Left ventricle myocardium inferior (tissue), 1 donor: ENCODE measurements at regions not wholly inside any gene's neighbourhood (a gene's known extent, or its start where the extent isn't known, plus 50 kb on each side); places are given as distances from the start of the nearest gene placed in this dataset.

Experiments
- DNase-seq: peaks from one replicate; pipeline ENCODE4 v3.0.0-alpha.2; 2020
- H3K27ac ChIP-seq: fragments of 200-600 bp; replicated peaks from 2 replicates; pipeline ENCODE4 v1.8.0; 2021
- H3K27me3 ChIP-seq: fragments of 200-600 bp; 2 replicates; pipeline ENCODE4 v1.8.0; 2021; ENCODE audit warnings: low read depth
- H3K36me3 ChIP-seq: fragments of 200-600 bp; 2 replicates; pipeline ENCODE4 v1.8.0; 2021
- H3K4me1 ChIP-seq: fragments of 200-600 bp; 2 replicates; pipeline ENCODE4 v1.8.0; 2021
- H3K4me3 ChIP-seq: fragments of 200-600 bp; 2 replicates; pipeline ENCODE4 v1.8.0; 2021; ENCODE audit warnings: mild to moderate bottlenecking, moderate library complexity
- H3K9me3 ChIP-seq: fragments of 200-600 bp; replicated peaks from 2 replicates; pipeline ENCODE4 v1.8.0; 2021
- intact Hi-C: fragments of 100-400 bp; cut with micrococcal nuclease; formaldehyde crosslinking; loops from one replicate; pipeline ENCODE4 v1.11.0; 2022
- TF ChIP-seq, protein P1 (sequence below): fragments of 200-600 bp; IDR thresholded peaks from 2 replicates; pipeline ENCODE4 v1.8.0; 2021; ENCODE audit warnings: antibody characterized with exemption, mild to moderate bottlenecking, borderline replicate concordance
- donor health status: DM: no; HTN: yes; CAD: no; lungs with severe emphysema.

DNA sequence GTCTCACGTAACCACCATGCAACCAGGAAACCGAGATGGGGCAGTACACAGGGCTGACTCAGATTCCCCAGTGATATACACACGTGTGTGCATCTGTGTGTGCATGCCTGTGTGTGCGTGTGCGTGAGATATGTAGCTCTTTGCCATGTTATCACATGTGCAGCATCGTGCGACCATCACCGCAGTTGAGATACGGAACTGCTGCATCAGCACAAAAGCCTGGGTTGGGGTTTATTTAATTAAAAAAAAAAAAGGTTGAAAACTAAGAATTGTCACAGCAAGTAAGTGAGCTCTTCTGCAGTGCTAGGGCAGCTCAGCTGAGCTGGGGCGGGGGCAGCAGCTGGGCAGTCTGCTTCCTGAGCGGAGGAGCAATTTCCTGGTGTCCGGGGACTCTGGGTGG lies 152.5 kb downstream of the RBFOX3 start:
- Histone ChIP-seq H3K4me1 (no peaks in the 10 kb centered on the region), H3K27me3 (peaks cover 82% of the 10 kb centered on the region), H3K27ac (no peak overlapping the region), H3K9me3 (no peaks in the 10 kb centered on the region), H3K36me3 (no peaks in the 10 kb centered on the region), H3K4me3 (no peak overlapping the region)
- TF ChIP-seq, protein P1, sequence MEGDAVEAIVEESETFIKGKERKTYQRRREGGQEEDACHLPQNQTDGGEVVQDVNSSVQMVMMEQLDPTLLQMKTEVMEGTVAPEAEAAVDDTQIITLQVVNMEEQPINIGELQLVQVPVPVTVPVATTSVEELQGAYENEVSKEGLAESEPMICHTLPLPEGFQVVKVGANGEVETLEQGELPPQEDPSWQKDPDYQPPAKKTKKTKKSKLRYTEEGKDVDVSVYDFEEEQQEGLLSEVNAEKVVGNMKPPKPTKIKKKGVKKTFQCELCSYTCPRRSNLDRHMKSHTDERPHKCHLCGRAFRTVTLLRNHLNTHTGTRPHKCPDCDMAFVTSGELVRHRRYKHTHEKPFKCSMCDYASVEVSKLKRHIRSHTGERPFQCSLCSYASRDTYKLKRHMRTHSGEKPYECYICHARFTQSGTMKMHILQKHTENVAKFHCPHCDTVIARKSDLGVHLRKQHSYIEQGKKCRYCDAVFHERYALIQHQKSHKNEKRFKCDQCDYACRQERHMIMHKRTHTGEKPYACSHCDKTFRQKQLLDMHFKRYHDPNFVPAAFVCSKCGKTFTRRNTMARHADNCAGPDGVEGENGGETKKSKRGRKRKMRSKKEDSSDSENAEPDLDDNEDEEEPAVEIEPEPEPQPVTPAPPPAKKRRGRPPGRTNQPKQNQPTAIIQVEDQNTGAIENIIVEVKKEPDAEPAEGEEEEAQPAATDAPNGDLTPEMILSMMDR = no peak
- intact Hi-C loops = no loop called here
- no peak for DNase-seq

DNA sequence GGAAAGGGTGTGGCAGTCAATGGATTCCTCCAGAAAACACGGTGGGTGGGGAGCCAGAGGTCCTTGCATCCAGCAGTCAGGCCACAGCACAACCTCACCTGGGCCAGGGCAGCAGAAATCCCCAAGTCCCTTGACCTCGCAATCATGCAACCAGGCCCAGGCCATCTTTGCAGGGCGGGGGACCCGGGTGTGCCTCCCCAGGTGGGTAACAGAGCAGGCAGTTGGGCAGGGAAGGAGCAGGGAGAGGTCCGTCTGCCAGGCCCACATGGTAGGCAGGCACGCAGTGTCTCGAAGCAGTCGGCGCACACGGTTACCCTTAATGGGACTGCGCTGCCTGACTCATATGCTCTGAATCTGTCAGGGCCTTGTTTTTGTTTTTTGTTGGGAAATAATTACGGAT lies 153.0 kb downstream of the RBFOX3 start:
- Histone ChIP-seq H3K27ac (no peak overlapping the region), H3K36me3 (no peaks in the 10 kb centered on the region), H3K4me1 (no peaks in the 10 kb centered on the region), H3K9me3 (no peaks in the 10 kb centered on the region), H3K27me3 (peaks cover 86% of the 10 kb centered on the region), H3K4me3 (no peak overlapping the region)
- TF ChIP-seq, protein P1 = no peak
- no peak for DNase-seq
- intact Hi-C loops = no loop called here

DNA sequence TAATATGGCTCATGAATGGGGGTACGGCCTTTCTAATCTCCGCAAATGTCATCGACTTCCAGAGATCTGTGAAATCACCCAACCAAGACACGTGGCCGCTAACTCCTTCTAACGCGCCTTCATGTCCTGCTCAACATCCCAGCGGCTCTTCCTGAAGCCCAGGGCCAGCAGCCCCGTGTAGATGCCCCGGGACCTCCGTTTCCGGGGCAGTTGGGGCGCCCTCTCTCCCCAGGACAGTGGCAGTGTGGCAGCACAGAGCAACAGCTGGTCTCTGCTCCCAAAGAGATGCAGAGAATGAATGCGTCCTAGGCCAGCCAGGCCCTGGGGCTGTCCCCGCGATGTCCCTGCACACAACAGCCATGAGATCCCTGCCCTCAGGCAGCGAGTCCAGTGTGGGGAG lies 153.5 kb downstream of the RBFOX3 start:
- TF ChIP-seq, protein P1 = no peak

DNA sequence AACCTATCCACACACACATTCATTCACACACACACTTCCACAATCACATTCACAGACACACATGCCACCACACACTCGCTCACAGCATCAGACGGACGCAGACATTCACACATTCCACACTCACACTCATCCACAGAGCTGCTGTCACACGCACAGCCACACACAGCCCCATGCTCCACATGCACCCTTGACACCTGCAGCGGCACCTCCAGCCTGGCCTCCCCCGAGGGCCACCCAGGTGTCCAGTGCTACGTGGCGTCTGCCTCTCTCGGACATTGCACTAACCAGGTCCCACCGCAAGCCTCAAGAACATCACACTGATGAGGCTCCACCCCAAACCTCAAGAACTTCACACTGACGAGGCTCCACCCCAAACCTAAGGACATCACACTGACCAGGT lies 155.2 kb downstream of the RBFOX3 start:
- DNase-seq = no peak
- TF ChIP-seq, protein P1 = no peak
- no peaks in the 10 kb centered on the region for H3K36me3 ChIP-seq
- H3K27ac ChIP-seq = no peak overlapping the region
- H3K27me3 ChIP-seq = peaks cover 73% of the 10 kb centered on the region
- intact Hi-C loops = no loop called here
- H3K4me3 ChIP-seq = no peak overlapping the region
- no peaks in the 10 kb centered on the region for H3K4me1 ChIP-seq
- H3K9me3 ChIP-seq = no peaks in the 10 kb centered on the region

More for the DNA sequence above, 153.5 kb downstream of the RBFOX3 start:
- Histone ChIP-seq H3K9me3 (no peaks in the 10 kb centered on the region), H3K36me3 (no peaks in the 10 kb centered on the region), H3K4me3 (no peak overlapping the region), H3K27me3 (peaks cover 85% of the 10 kb centered on the region), H3K27ac (no peak overlapping the region), H3K4me1 (no peaks in the 10 kb centered on the region)
- intact Hi-C loops = no loop called here
- no peak for DNase-seq

DNA sequence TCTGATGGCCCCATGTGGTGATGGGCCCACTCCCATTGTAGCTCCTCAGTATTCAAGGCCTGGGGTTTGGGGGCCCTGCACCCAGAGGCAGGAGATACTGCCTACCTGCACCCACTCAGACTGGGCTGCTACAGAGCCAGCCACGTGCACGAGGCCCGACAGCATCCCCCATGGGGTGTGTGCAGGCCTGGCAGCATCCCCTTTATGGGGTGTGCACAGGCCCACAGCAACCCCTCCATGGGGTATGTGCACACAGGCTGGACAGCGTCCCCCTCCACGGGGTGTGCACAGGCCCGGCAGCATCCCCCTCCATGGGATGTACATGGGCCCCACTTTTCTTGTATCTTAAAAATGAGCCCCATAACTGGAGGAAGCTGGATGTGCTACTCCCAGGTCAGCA lies 156.0 kb downstream of the RBFOX3 start:
- no peak overlapping the region for H3K4me3 ChIP-seq
- intact Hi-C loops = no loop called here
- no peaks in the 10 kb centered on the region for H3K36me3 ChIP-seq
- H3K27ac ChIP-seq = no peak overlapping the region
- H3K4me1 ChIP-seq = no peaks in the 10 kb centered on the region
- no peak for DNase-seq
- TF ChIP-seq, protein P1 = no peak
- H3K27me3 ChIP-seq = peaks cover 64% of the 10 kb centered on the region
- H3K9me3 ChIP-seq = no peaks in the 10 kb centered on the region

DNA sequence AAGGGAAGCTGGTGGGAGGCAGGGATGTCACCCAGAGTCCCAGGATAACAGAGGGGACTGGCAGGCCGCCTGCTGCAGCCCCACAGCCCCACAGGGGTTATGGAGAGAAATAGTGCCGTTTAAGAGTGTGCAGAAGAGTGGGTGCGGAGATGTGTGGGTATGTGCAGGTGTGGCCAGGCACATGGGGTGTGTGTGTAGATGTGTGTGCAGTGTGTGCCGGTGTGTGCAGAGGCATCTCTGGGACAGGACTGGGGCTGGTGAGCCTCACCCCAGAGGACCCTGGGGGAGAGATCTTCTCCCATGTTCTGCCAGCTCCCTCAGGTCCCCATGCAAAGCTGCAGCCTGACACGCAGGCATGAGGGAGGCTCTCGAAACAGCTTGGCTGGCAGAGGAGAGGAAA lies 157.4 kb downstream of the RBFOX3 start:
- Histone ChIP-seq H3K4me1 (no peaks in the 10 kb centered on the region), H3K27ac (no peak overlapping the region), H3K36me3 (no peaks in the 10 kb centered on the region), H3K4me3 (no peak overlapping the region), H3K9me3 (no peaks in the 10 kb centered on the region), H3K27me3 (peaks cover 53% of the 10 kb centered on the region)
- TF ChIP-seq, protein P1 = no peak
- DNase-seq = no peak
- intact Hi-C loops = no loop called here
